ENCODE measurements at regions not wholly inside any gene's neighbourhood (a gene's known extent, or its start where the extent isn't known, plus 50 kb on each side); places are given as distances from the start of the nearest gene placed in this dataset.

- TF ChIP-seq, protein P1, sequence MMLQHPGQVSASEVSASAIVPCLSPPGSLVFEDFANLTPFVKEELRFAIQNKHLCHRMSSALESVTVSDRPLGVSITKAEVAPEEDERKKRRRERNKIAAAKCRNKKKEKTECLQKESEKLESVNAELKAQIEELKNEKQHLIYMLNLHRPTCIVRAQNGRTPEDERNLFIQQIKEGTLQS (IDR thresholded peaks at IDR 0.05), result no peak
- TF ChIP-seq POLR2AphosphoS5 (IDR thresholded peaks at IDR 0.05; ENCODE audit: low read depth, low read length), result no peak
Measured at GRCh38 chr20:5668529-5668868, 57.7 kb upstream of the GPCPD1 start.

Measured in HCT116 (cell line).